ENCODE measurements at regions not wholly inside any gene's neighbourhood (a gene's known extent, or its start where the extent isn't known, plus 50 kb on each side); places are given as distances from the start of the nearest gene placed in this dataset.

DNA sequence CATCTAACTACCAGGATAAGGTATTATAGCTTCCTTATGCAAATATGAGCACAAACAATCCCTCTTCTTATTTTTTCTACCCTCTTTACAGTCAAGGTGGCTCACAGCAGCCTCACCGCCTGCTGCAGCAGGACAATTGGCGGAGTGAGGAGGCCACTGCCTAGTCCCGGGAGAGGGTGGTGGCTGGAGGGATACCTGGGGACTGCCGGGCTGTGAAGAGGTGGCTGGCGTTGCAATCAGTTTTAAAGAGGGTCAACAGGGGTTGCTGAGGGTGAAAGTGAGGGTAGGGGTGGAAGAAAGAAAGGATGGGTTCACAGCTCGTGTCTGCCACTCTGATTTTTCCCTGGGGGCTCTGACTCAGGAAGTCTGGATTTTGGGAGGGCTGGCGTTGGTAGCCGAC is 105.1 kb upstream of the SLC6A6 start:
- no peak for TF ChIP-seq CHD2 (IDR thresholded peaks at IDR 0.05; ENCODE audit: low read length)
- TF ChIP-seq, protein P1, sequence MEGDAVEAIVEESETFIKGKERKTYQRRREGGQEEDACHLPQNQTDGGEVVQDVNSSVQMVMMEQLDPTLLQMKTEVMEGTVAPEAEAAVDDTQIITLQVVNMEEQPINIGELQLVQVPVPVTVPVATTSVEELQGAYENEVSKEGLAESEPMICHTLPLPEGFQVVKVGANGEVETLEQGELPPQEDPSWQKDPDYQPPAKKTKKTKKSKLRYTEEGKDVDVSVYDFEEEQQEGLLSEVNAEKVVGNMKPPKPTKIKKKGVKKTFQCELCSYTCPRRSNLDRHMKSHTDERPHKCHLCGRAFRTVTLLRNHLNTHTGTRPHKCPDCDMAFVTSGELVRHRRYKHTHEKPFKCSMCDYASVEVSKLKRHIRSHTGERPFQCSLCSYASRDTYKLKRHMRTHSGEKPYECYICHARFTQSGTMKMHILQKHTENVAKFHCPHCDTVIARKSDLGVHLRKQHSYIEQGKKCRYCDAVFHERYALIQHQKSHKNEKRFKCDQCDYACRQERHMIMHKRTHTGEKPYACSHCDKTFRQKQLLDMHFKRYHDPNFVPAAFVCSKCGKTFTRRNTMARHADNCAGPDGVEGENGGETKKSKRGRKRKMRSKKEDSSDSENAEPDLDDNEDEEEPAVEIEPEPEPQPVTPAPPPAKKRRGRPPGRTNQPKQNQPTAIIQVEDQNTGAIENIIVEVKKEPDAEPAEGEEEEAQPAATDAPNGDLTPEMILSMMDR (IDR thresholded peaks at IDR 0.05; ENCODE audit: control extremely low read depth in 1 of 3, insufficient read depth in 1 of 3, low read depth in 1 of 3, low read length in 3 of 3), result no peak
- TF ChIP-seq POLR2A (IDR thresholded peaks at IDR 0.05; ENCODE audit: control extremely low read depth in 1 of 2, low read depth in 2 of 2, low read length in 2 of 2), result no peak
- TF ChIP-seq, protein P2, sequence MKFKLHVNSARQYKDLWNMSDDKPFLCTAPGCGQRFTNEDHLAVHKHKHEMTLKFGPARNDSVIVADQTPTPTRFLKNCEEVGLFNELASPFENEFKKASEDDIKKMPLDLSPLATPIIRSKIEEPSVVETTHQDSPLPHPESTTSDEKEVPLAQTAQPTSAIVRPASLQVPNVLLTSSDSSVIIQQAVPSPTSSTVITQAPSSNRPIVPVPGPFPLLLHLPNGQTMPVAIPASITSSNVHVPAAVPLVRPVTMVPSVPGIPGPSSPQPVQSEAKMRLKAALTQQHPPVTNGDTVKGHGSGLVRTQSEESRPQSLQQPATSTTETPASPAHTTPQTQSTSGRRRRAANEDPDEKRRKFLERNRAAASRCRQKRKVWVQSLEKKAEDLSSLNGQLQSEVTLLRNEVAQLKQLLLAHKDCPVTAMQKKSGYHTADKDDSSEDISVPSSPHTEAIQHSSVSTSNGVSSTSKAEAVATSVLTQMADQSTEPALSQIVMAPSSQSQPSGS (IDR thresholded peaks at IDR 0.05; ENCODE audit: low read length), result no peak
- TF ChIP-seq, protein P3, sequence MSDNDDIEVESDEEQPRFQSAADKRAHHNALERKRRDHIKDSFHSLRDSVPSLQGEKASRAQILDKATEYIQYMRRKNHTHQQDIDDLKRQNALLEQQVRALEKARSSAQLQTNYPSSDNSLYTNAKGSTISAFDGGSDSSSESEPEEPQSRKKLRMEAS (IDR thresholded peaks at IDR 0.05), result no peak
- no peak for TF ChIP-seq TCF12 (IDR thresholded peaks at IDR 0.05; ENCODE audit: low read depth, low read length)

All from H1 (cell line).